ENCODE measurements at regions not wholly inside any gene's neighbourhood (a gene's known extent, or its start where the extent isn't known, plus 50 kb on each side); places are given as distances from the start of the nearest gene placed in this dataset.
"Not testable (repeated sequence)": the region's sequence is repeated elsewhere in the genome, so short reads cannot be mapped to it uniquely, and the experiment has no call there.

GRCh38 chr5:34464829-34465228 lies 191.3 kb upstream of the RAI14 start:
- H3K9me3 ChIP-seq, result no peaks in the 10 kb centered on the region
- no peaks in the 10 kb centered on the region for H3K36me3 ChIP-seq
- no peak overlapping the region for H3K27ac ChIP-seq
- no peak overlapping the region for H3K4me3 ChIP-seq
- DNase-seq, result no peak
- no peaks in the 10 kb centered on the region for H3K27me3 ChIP-seq
- ATAC-seq, result no peak
- peaks cover 6% of the 10 kb centered on the region for H3K4me1 ChIP-seq
- TF ChIP-seq, protein P1, sequence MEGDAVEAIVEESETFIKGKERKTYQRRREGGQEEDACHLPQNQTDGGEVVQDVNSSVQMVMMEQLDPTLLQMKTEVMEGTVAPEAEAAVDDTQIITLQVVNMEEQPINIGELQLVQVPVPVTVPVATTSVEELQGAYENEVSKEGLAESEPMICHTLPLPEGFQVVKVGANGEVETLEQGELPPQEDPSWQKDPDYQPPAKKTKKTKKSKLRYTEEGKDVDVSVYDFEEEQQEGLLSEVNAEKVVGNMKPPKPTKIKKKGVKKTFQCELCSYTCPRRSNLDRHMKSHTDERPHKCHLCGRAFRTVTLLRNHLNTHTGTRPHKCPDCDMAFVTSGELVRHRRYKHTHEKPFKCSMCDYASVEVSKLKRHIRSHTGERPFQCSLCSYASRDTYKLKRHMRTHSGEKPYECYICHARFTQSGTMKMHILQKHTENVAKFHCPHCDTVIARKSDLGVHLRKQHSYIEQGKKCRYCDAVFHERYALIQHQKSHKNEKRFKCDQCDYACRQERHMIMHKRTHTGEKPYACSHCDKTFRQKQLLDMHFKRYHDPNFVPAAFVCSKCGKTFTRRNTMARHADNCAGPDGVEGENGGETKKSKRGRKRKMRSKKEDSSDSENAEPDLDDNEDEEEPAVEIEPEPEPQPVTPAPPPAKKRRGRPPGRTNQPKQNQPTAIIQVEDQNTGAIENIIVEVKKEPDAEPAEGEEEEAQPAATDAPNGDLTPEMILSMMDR (IDR thresholded peaks at IDR 0.05), result no peak
- intact Hi-C loops (cut with DNase I), result no loop called here

- TF ChIP-seq, protein P1 (IDR thresholded peaks at IDR 0.05), result peak; percentile 45
- ATAC-seq; H3K27me3 ChIP-seq; H3K4me3 ChIP-seq; DNase-seq; H3K9me3 ChIP-seq; H3K36me3 ChIP-seq; H3K4me1 ChIP-seq; intact Hi-C loops (cut with DNase I): not testable (repeated sequence)
- peak overlapping the region; percentile 0 for H3K27ac ChIP-seq
Measured at GRCh38 chr5:34465301-34465700, 190.8 kb upstream of the RAI14 start.

DNA sequence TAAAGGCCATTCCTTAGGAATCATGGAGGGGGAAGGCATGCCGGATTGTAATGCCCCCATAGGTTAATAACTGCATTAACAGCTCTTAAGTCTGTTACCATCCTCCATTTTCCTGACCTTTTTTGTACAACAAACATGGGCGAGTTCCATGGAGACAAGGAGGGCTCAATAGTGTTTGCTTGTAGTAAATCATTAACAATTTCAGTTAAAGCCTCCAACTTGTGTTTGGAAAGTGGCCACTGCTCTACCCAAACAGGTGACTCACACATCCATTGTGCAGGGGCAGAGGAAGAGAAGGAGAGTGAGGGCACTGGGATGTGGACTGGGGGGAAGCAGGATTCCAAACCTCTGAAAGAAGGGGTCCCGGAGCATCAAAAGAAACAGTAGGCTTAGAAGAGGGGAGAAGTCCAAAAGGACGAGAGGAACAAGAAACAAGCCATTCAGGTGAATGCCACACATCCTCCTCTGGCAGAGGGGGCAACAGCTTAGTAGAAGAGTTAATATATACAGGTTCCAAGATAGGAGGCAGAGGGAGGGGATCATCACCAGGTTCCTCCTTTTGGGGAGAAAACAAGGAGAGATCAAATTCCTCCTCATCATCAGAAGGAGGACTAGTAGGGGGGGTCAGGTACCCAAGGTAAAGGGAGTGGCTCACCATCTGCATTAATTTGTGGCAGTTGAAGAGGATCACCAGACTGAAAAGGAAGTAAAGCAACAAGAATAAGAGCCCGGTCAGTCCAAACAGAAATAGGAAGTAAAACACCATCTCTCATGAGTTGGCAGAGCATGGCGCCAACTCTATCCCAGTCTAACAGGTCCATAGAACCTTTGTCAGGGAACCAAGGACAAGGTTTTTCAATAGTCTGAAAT lies 189.4 kb upstream of the RAI14 start:
- peak overlapping the region; percentile 47 for H3K27ac ChIP-seq
- intact Hi-C loops (cut with DNase I); H3K4me1 ChIP-seq; H3K36me3 ChIP-seq; H3K9me3 ChIP-seq; H3K4me3 ChIP-seq; H3K27me3 ChIP-seq: not testable (repeated sequence)
- peak; percentile 43 for DNase-seq
- peak; percentile 67 for ATAC-seq

DNA sequence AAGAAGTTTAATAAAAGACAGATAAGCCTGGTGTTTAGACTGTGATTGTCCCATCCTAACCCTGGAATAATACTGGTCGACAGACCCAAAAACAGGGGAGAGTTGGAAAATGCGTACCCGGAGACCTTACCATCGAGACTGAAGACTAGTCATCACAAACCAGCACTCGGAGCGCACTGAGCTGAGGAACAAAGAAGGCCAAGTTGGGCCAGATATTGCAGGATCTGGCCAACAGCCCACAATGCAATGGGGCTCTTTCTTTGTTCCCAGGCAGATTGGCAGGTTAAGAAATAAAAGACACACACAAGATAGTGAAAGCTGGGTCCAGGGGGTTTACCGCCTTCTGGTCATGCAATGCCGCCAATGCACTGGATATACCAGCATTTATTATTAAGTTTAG lies 188.7 kb upstream of the RAI14 start:
- no peak for DNase-seq
- no peak overlapping the region for H3K27ac ChIP-seq
- H3K4me1 ChIP-seq, result peaks cover 6% of the 10 kb centered on the region
- no peak for ATAC-seq
- H3K4me3 ChIP-seq, result no peak overlapping the region
- intact Hi-C loops (cut with DNase I), result no loop called here
- no peaks in the 10 kb centered on the region for H3K27me3 ChIP-seq
- TF ChIP-seq, protein P1 (IDR thresholded peaks at IDR 0.05), result no peak
- no peaks in the 10 kb centered on the region for H3K36me3 ChIP-seq
- no peaks in the 10 kb centered on the region for H3K9me3 ChIP-seq

- H3K27ac ChIP-seq; DNase-seq; H3K9me3 ChIP-seq; ATAC-seq; H3K4me1 ChIP-seq; H3K27me3 ChIP-seq; H3K36me3 ChIP-seq; intact Hi-C loops (cut with DNase I); H3K4me3 ChIP-seq: not testable (repeated sequence)
Measured at GRCh38 chr5:34467984-34468383, 188.1 kb upstream of the RAI14 start.

DNA sequence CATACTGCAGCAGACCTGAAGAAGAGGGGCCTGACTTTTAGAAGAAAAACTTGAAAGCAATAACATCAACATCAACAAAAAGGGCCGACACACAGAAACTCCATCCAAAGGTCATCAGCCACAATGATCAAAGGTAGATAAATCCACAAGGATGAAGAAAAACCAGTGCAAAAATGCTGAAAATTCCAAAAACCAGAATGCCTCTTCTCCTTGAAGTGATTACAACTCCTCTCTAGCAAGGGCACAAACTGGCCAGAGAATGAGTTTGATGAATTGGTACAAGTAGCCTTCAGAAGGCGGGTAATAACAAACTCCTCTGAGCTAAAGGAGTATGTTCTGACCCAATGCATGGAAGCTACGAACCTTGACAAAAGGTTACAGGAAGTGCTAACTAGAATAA lies 186.2 kb upstream of the RAI14 start:
- H3K4me1 ChIP-seq, result peaks cover 6% of the 10 kb centered on the region
- TF ChIP-seq, protein P1 (IDR thresholded peaks at IDR 0.05), result no peak
- no peak for DNase-seq
- no peak for ATAC-seq
- no peak overlapping the region for H3K27ac ChIP-seq
- H3K27me3 ChIP-seq, result no peaks in the 10 kb centered on the region
- H3K36me3 ChIP-seq, result no peaks in the 10 kb centered on the region
- H3K4me3 ChIP-seq, result no peak overlapping the region
- intact Hi-C loops (cut with DNase I), result no loop called here
- no peaks in the 10 kb centered on the region for H3K9me3 ChIP-seq
